Large intestine (tissue), 3 donors: ENCODE measurements at regions not wholly inside any gene's neighbourhood (a gene's known extent, or its start where the extent isn't known, plus 50 kb on each side); places are given as distances from the start of the nearest gene placed in this dataset.
"Not testable (repeated sequence)": the region's sequence is repeated elsewhere in the genome, so short reads cannot be mapped to it uniquely, and the experiment has no call there.

Source experiments
- DNase-seq, 2 donors: peaks; one replicate each; pipeline versions ENCODE4 v3.0.0 to v3.0.0-alpha.2; 2013
- H3K27ac ChIP-seq: one replicate; pipeline ENCODE4 v1.5.1; 2013; ENCODE audit warnings: low read length
- H3K27me3 ChIP-seq: 2 replicates; pipeline ENCODE4 v1.6.1; 2013; ENCODE audit warnings: low read length; ENCODE audit not compliant: control insufficient read depth, insufficient read depth
- H3K36me3 ChIP-seq: 2 replicates; pipeline ENCODE4 v1.6.1; 2013; ENCODE audit warnings: low read length; ENCODE audit not compliant: control insufficient read depth, insufficient read depth
- H3K4me1 ChIP-seq: one replicate; pipeline ENCODE4 v1.6.1; 2013; ENCODE audit warnings: low read length; ENCODE audit not compliant: control insufficient read depth, insufficient read depth
- H3K4me3 ChIP-seq: one replicate; pipeline ENCODE4 v1.5.1; 2013; ENCODE audit warnings: low read length
- H3K9me3 ChIP-seq: one replicate; pipeline ENCODE4 v1.6.1; 2013; ENCODE audit warnings: mild to moderate bottlenecking, low read depth, low read length, moderate library complexity; ENCODE audit not compliant: control insufficient read depth
- WGBS: methylation state at CpG from one replicate; pipeline ENCODE4 v1.1.5; 2013; ENCODE audit warnings: low lambda C conversion rate; ENCODE audit not compliant: insufficient coverage; 5-methylcytosine and 5-hydroxymethylcytosine counted together

DNA sequence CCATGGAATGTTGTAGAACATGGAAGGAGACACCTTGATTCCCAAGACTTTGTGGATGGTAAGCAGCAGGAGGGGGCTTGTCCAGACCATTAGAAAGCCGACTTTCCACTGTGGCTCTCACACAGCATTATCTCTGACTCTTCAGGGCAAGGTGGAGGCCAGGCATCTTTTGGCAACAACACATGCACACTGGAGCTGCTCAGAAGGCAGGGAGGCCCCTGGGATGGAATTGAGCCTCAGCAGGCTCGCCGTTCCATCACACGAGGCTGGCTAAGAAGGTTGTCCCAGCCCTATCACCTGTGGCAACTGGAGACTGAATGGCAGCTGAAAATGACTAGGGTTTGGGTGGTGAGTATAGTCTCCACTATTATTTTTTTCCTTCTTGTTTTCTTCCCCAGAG lies 76.3 kb upstream of the TMEM45B start:
- Histone ChIP-seq H3K9me3 (no peaks in the 10 kb centered on the region), H3K4me1 (no peaks in the 10 kb centered on the region), H3K27me3 (peaks cover 2% of the 10 kb centered on the region), H3K4me3 (no peak overlapping the region), H3K27ac (no peak overlapping the region), H3K36me3 (no peaks in the 10 kb centered on the region)
- WGBS, result no CpG with 5 or more reads among the region's 4 CpGs
- no peak for DNase-seq

GRCh38 chr11:129740125-129740719 lies 75.4 kb upstream of the TMEM45B start:
- H3K4me1 ChIP-seq, result no peaks in the 10 kb centered on the region
- H3K9me3 ChIP-seq, result no peaks in the 10 kb centered on the region
- 100% methylated on average over 2 of the region's 4 CpGs for WGBS
- H3K36me3 ChIP-seq, result no peaks in the 10 kb centered on the region
- H3K27ac ChIP-seq, result no peak overlapping the region
- DNase-seq, result no peak
- peaks cover 2% of the 10 kb centered on the region for H3K27me3 ChIP-seq
- no peak overlapping the region for H3K4me3 ChIP-seq

DNA sequence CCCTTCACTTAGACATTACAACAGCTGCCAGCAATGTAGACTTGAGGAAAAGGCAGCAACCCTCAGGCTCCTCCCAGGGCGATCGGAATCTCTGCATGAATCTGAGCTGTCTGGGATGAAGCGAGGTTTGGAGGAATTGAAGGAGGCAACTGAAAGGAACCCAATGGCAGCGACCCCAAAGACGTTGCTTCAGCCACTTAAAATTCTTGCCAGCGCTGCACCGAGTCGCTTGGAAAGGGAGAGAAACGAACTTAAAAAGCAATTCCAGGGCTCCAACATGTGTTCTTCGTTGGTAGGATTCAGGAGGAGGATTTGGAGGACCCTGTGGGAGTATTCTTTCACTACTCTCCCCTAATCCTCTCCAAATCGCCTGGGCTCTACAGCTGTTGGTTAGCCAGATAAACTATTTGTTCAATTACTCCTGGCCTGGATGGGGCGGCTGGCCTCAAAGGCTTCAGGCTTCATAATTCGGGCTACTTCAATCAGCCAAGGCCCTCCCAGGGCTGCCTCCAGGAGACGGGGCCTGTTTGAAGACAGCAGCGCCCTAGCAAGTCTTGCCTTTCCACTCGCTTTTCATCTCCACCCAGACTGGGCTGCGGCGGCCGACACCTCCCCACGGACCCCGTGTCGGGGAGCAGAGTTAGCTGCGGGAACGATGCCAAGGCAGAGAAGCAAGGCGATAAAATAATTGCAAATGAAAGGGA lies 72.4 kb upstream of the TMEM45B start:
- no peak overlapping the region for H3K4me3 ChIP-seq
- no peak for DNase-seq
- 80% methylated on average over 1 of the region's 25 CpGs for WGBS

DNA sequence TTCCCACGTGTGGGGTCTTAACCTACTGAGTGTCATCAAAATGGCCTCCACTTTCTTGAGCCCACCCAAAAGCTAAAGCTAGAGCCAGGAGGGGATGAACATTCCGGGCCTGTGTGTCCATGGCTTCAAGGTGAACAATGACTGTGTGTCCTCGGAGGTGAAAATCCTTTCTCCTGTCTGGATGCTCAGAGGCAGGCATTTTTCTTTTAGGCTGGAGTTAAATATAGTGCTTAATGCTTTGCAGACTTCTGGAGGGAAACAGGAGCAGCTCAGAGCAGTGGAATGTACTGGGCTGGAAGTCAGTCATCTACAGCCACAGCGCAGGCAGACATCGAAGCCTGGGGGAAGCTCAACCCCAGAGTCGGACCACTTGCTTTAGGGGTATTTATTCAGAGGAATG lies 68.6 kb upstream of the TMEM45B start:
- no peaks in the 10 kb centered on the region for H3K9me3 ChIP-seq
- no peak overlapping the region for H3K4me3 ChIP-seq
- H3K27ac ChIP-seq, result no peak overlapping the region
- DNase-seq, result no peak
- peaks cover 3% of the 10 kb centered on the region for H3K27me3 ChIP-seq
- H3K36me3 ChIP-seq, result no peaks in the 10 kb centered on the region
- no CpG with 5 or more reads among the region's 6 CpGs for WGBS
- H3K4me1 ChIP-seq, result peaks cover 5% of the 10 kb centered on the region

More for the DNA sequence above, 72.4 kb upstream of the TMEM45B start:
- no peak overlapping the region for H3K27ac ChIP-seq
- peaks cover 2% of the 10 kb centered on the region for H3K27me3 ChIP-seq
- H3K9me3 ChIP-seq, result no peaks in the 10 kb centered on the region
- no peaks in the 10 kb centered on the region for H3K36me3 ChIP-seq
- no peaks in the 10 kb centered on the region for H3K4me1 ChIP-seq

DNA sequence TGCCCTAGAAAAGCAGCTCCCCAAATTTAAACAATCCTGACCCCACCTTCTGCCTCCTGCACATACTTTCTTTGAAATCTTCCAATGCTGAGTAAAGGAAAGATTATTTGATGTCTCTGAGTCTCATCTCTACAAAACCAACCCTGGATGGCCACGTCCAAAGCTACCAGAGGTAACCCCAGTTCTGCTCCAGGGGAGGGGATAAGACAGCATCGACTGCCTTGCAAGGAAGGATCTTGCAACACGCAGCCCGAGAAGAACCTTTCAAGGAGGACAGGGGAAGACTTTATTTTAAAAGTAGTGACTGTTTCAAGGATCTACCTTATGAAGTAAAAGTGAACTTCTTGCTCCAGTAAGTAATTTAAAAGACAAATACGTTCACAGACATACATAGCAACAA lies 66.5 kb upstream of the TMEM45B start:
- H3K4me1 ChIP-seq, result peaks cover 5% of the 10 kb centered on the region
- no peak overlapping the region for H3K27ac ChIP-seq
- no peaks in the 10 kb centered on the region for H3K9me3 ChIP-seq
- H3K36me3 ChIP-seq, result no peaks in the 10 kb centered on the region
- no peak overlapping the region for H3K4me3 ChIP-seq
- peaks cover 3% of the 10 kb centered on the region for H3K27me3 ChIP-seq
- no peak for DNase-seq
- WGBS, result 83% methylated on average over 2 of the region's 5 CpGs

DNA sequence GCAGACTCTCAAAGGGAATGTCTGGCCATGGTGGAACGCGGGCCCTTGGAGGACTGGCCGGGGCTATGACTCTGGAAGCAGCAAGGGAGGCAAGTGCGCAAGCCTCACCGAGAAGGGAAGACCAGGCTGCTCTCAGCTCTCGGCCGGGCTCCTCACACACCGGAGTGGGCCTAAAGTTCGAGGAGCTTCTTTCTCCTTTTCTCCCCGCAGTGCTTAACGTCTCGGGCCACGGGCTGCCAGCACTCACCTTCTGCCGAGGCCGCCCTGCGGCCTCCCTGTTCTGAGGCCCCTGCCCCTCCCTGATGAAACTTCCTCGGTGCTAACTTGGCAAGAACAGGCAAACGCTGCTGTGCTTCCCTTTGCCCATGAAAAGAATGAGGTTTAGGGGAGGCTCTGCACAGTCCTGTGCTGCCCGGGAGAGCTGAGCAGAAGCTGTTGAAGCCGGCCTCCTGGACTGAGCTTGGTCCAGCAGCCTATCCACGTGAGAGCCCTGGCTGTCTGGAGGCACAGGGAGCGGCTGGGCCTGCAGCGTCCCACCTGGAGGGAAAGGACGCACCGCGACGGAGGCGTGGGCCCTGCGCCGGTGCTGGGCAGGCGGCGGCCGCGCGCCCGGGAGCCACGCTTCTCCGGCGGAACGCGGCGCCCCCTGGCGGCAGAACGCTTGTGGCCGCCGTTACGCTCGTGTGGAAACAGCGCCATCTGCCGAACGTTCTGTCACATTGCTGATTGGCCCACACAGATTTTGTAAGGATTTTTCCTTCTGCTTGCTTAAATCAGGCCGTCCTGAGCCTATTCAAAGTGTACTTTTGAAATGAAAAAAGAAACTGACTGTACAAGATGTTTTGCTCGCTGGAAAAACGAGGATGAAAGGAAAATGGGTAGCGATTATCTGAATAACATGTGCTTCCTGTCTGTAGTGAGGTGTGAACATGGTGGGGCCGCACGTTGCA lies 65.0 kb upstream of the TMEM45B start:
- WGBS, result 65% methylated on average over 4 of the region's 57 CpGs
- peak; percentile 63 to 71 for DNase-seq
- H3K27me3 ChIP-seq, result peaks cover 3% of the 10 kb centered on the region
- no peaks in the 10 kb centered on the region for H3K36me3 ChIP-seq
- H3K4me3 ChIP-seq, result peak overlapping the region; percentile 12
- no peaks in the 10 kb centered on the region for H3K9me3 ChIP-seq
- peaks cover 5% of the 10 kb centered on the region for H3K4me1 ChIP-seq
- no peak overlapping the region for H3K27ac ChIP-seq

DNA sequence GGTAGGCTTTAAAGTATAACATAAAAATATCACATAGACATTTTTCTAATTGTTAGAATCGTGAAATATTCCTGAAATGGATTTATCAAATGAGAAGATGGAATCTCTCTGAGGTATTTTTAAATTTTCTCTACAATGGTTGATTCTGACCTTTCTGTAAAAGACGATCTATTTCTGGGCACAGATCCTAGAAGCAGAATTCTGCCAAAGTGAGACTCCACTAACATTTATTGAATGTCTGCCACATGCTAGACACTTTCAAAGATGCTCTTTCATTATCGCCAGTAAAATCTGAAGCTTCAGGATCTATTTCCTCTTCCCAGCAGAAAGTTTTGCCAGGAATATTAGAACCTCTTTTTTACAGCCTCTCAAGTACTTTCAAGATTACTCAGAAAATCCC lies 64.1 kb upstream of the TMEM45B start:
- 82% methylated on average over 2 of the region's 3 CpGs for WGBS
- no peak for DNase-seq
- Histone ChIP-seq H3K27me3 (peaks cover 3% of the 10 kb centered on the region), H3K4me3 (no peak overlapping the region), H3K36me3 (no peaks in the 10 kb centered on the region), H3K9me3 (no peaks in the 10 kb centered on the region), H3K27ac (no peak overlapping the region), H3K4me1 (peaks cover 5% of the 10 kb centered on the region)

- not testable (repeated sequence) for H3K4me3 ChIP-seq, H3K27ac ChIP-seq, H3K4me1 ChIP-seq, DNase-seq, H3K36me3 ChIP-seq, H3K27me3 ChIP-seq, H3K9me3 ChIP-seq
- no CpG with 5 or more reads among the region's 4 CpGs for WGBS
These were observed 52.1 kb upstream of the TMEM45B start for GRCh38 chr11:129763569-129763968.

DNA sequence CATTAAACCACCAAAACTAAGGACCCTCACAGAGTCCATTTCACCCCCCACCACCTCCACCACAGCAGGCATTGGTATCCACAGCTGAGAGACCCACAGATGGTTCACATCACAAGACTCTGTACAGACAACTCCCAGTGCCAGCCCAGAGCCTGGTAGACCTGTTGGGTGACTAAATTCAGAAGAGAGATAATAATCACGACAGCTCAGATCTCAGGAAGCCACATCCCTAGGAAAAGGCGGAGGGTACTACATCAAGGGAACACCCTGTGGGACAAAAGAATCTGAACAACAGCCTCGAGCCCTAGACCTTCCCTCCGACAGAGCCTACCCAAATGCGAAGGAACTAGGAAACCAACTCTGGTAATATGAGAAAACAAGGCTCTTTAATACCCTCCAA lies 51.4 kb upstream of the TMEM45B start:
- DNase-seq, H3K27ac ChIP-seq, H3K36me3 ChIP-seq, H3K27me3 ChIP-seq, H3K9me3 ChIP-seq, H3K4me3 ChIP-seq, H3K4me1 ChIP-seq: not testable (repeated sequence)
- WGBS, result no CpG with 5 or more reads among the region's 5 CpGs
